ENCODE measurements at regions not wholly inside any gene's neighbourhood (a gene's known extent, or its start where the extent isn't known, plus 50 kb on each side); places are given as distances from the start of the nearest gene placed in this dataset.

GRCh38 chr11:69211920-69212797 is 56.4 kb downstream of the SMIM38 start:
- Histone ChIP-seq H3K9me3 (ENCODE audit: control insufficient read depth in 1 of 2, insufficient read depth in 1 of 2, low read depth in 1 of 2, low read length in 2 of 2) (no peaks in the 10 kb centered on the region), H3K4me1 (ENCODE audit: control insufficient read depth in 1 of 2, insufficient read depth in 2 of 2, low read length in 2 of 2) (peaks cover 0 to 20% of the 10 kb centered on the region in 2 experiments; a peak in 2 of 4 replicates), H3K4me3 (replicated peaks in 1 of 2; ENCODE audit: low read depth in 1 of 2, low read length in 2 of 2) (no peak overlapping the region), H3K9ac (ENCODE audit: low read length) (no peak overlapping the region), H3K27ac (ENCODE audit: low read depth, low read length) (no peak overlapping the region), H3K9me2 (ENCODE audit: insufficient read depth) (no peaks in the 10 kb centered on the region), H3K27me3 (ENCODE audit: insufficient read depth, low read length) (no peaks in the 10 kb centered on the region), H3K36me3 (ENCODE audit: control insufficient read depth in 1 of 2, insufficient read depth in 2 of 2, low read length in 2 of 2) (no peaks in the 10 kb centered on the region), H3K4me2 (ENCODE audit: low read length) (no peak overlapping the region), H4K20me1 (ENCODE audit: insufficient read depth) (no peaks in the 10 kb centered on the region), H3K79me2 (ENCODE audit: insufficient read depth, low read length) (no peaks in the 10 kb centered on the region), H2AFZ (ENCODE audit: low read depth, low read length, poor library complexity, severe bottlenecking) (no peak overlapping the region)
- peak; percentile 14; the same call in 1 of the 2 replicates for TF ChIP-seq RAD21 (IDR thresholded peaks at IDR 0.05; ENCODE audit: low read depth)
- TF ChIP-seq ZNF274 (IDR thresholded peaks at IDR 0.05; ENCODE audit: low read depth, low read length), result no peak
- peak; percentile 9 to 27 (median 10); a peak in 1 of 6 replicates for TF ChIP-seq CTCF (IDR thresholded peaks at IDR 0.05 in 2 of 3, conservative IDR thresholded peaks at IDR 0.05 in 1 of 3; ENCODE audit: borderline replicate concordance in 1 of 3, insufficient read depth in 1 of 3, low read depth in 2 of 3, low read length in 2 of 3)
- CTCF ChIA-PET, result no interaction called here
- ATAC-seq, result no peak
- BruUV-seq (replicated peaks), result no TSS peak
- RAD21 ChIA-PET (ENCODE audit: low non-redundant PET in 1 of 2, low total read pairs in 2 of 2, uncharacterized antibody in 2 of 2, unreplicated experiment in 2 of 2), result no interaction called here
- POLR2A ChIA-PET, result no interaction called here
- intact Hi-C loops (cut with micrococcal nuclease), result no loop called here
- DNase-seq (ENCODE audit: low read depth, low spot score), result no peak

- H3K4me1 ChIP-seq (ENCODE audit: control insufficient read depth in 1 of 2, insufficient read depth in 2 of 2, low read length in 2 of 2), result peaks cover 0 to 19% of the 10 kb centered on the region in 2 experiments; a peak in 3 of 4 replicates
- no peaks in the 10 kb centered on the region for H3K27me3 ChIP-seq (ENCODE audit: insufficient read depth, low read length)
- DNase-seq (ENCODE audit: low read depth, low spot score), result no peak
- no peak for ATAC-seq
- POLR2A ChIA-PET, result no interaction called here
- no peak overlapping the region for H3K9ac ChIP-seq (ENCODE audit: low read length)
- no peaks in the 10 kb centered on the region for H4K20me1 ChIP-seq (ENCODE audit: insufficient read depth)
- intact Hi-C loops (cut with micrococcal nuclease), result no loop called here
- H3K9me2 ChIP-seq (ENCODE audit: insufficient read depth), result no peaks in the 10 kb centered on the region
- CTCF ChIA-PET, result no interaction called here
- RAD21 ChIA-PET (ENCODE audit: low non-redundant PET in 1 of 2, low total read pairs in 2 of 2, uncharacterized antibody in 2 of 2, unreplicated experiment in 2 of 2), result no interaction called here
- H3K79me2 ChIP-seq (ENCODE audit: insufficient read depth, low read length), result no peaks in the 10 kb centered on the region
- no peaks in the 10 kb centered on the region for H3K36me3 ChIP-seq (ENCODE audit: control insufficient read depth in 1 of 2, insufficient read depth in 2 of 2, low read length in 2 of 2)
- BruUV-seq (replicated peaks), result no TSS peak
- no peak overlapping the region for H3K4me3 ChIP-seq (replicated peaks in 1 of 2; ENCODE audit: low read depth in 1 of 2, low read length in 2 of 2)
- no peak overlapping the region for H3K4me2 ChIP-seq (ENCODE audit: low read length)
- no peak overlapping the region for H3K27ac ChIP-seq (ENCODE audit: low read depth, low read length)
- H2AFZ ChIP-seq (ENCODE audit: low read depth, low read length, poor library complexity, severe bottlenecking), result no peak overlapping the region
- H3K9me3 ChIP-seq (ENCODE audit: control insufficient read depth in 1 of 2, insufficient read depth in 1 of 2, low read depth in 1 of 2, low read length in 2 of 2), result no peaks in the 10 kb centered on the region
- TF ChIP-seq SRF (IDR thresholded peaks at IDR 0.05; ENCODE audit: low read depth) (no peak), JUND (IDR thresholded peaks at IDR 0.05) (no peak), CBX3 (IDR thresholded peaks at IDR 0.05; ENCODE audit: low read depth) (no peak), CTCF (IDR thresholded peaks at IDR 0.05 in 2 of 3, conservative IDR thresholded peaks at IDR 0.05 in 1 of 3; ENCODE audit: borderline replicate concordance in 1 of 3, insufficient read depth in 1 of 3, low read depth in 2 of 3, low read length in 2 of 3) (no peak), EGR1 (IDR thresholded peaks at IDR 0.05; ENCODE audit: low read depth) (no peak), EZH2 (IDR thresholded peaks at IDR 0.05) (no peak), ZFX (IDR thresholded peaks at IDR 0.05) (no peak), CEBPB (IDR thresholded peaks at IDR 0.05; ENCODE audit: low read depth) (no peak), FOSL1 (IDR thresholded peaks at IDR 0.05; ENCODE audit: low read depth) (no peak), EZH2phosphoT487 (IDR thresholded peaks at IDR 0.05; ENCODE audit: borderline replicate concordance) (no peak), ZBTB33 (IDR thresholded peaks at IDR 0.05; ENCODE audit: extremely low read depth, insufficient replicate concordance, low read length) (no peak), ATF3 (IDR thresholded peaks at IDR 0.05) (no peak)
Measured at GRCh38 chr11:69212798-69213110, 57.0 kb downstream of the SMIM38 start.
